Spleen (tissue), 11 donors: ENCODE measurements at regions not wholly inside any gene's neighbourhood (a gene's known extent, or its start where the extent isn't known, plus 50 kb on each side); places are given as distances from the start of the nearest gene placed in this dataset.

Source experiments
- DNase-seq: peaks from one replicate; pipeline ENCODE4 v3.0.0-alpha.2; 2020
- H3K27ac ChIP-seq, 8 donors: fragments of 200-600 bp; sonication (generic) in 7 of 8; 1 replicate in 4 of 8; 2 replicates in 4 of 8; pipeline versions ENCODE4 v1.5.0 to v1.8.0; 2016 to 2021; ENCODE audit warnings: inconsistent platforms in 4 of 8, mild to moderate bottlenecking in 4 of 8, moderate library complexity in 1 of 8
- H3K27me3 ChIP-seq, 7 donors: fragments of 200-600 bp; sonication (generic) in 6 of 7; replicated peaks in 1 of 7; 1 replicate in 4 of 7; 2 replicates in 3 of 7; pipeline versions ENCODE4 v1.5.0 to v1.8.0; 2016 to 2021; ENCODE audit warnings: inconsistent platforms in 3 of 7, mild to moderate bottlenecking in 1 of 7
- H3K36me3 ChIP-seq, 6 donors: fragments of 200-600 bp; sonication (generic) in 5 of 6; 1 replicate in 4 of 6; 2 replicates in 2 of 6; pipeline versions ENCODE4 v1.5.0 to v1.8.0; 2016 to 2021; ENCODE audit warnings: inconsistent platforms in 2 of 6
- H3K4me1 ChIP-seq, 6 donors: fragments of 200-600 bp; sonication (generic) in 5 of 6; 1 replicate in 3 of 6; 2 replicates in 3 of 6; pipeline versions ENCODE4 v1.5.0 to v1.8.0; 2016 to 2021; ENCODE audit warnings: inconsistent platforms in 3 of 6
- H3K4me3 ChIP-seq, 8 donors: fragments of 200-600 bp; sonication (generic) in 7 of 8; 1 replicate in 4 of 8; 2 replicates in 4 of 8; pipeline versions ENCODE4 v1.5.0 to v1.8.0; 2016 to 2021; ENCODE audit warnings: inconsistent platforms in 4 of 8, mild to moderate bottlenecking in 4 of 8, moderate library complexity in 2 of 8
- H3K9me3 ChIP-seq, 8 donors: fragments of 200-600 bp; sonication (generic) in 7 of 8; 1 replicate in 4 of 8; 2 replicates in 4 of 8; pipeline versions ENCODE4 v1.5.0 to v1.8.0; 2016 to 2021; ENCODE audit warnings: inconsistent platforms in 4 of 8
- CTCF ChIP-seq, 11 experiments: fragments of 200-600 bp in 7 of 11; fragments of 450-650 bp in 4 of 11; sonication (generic) in 4 of 11; IDR thresholded peaks in 8 of 11; conservative IDR thresholded peaks in 3 of 11; 1 replicate in 7 of 11; 2 replicates in 4 of 11; pipeline versions ENCODE4 v1.4.0 to v1.8.0; 2016 to 2021; ENCODE audit warnings: antibody characterized with exemption in 11 of 11, inconsistent platforms in 4 of 11, mild to moderate bottlenecking in 1 of 11
- POLR2A ChIP-seq, 3 donors: fragments of 450-650 bp; IDR thresholded peaks; one replicate each; pipeline ENCODE4 v1.5.1; 2017; ENCODE audit warnings: antibody characterized with exemption in 3 of 3, mild to moderate bottlenecking in 1 of 3
- POLR2AphosphoS5 ChIP-seq, 3 donors: sonication (generic); formaldehyde crosslinking; IDR thresholded peaks; one replicate each; pipeline ENCODE4 v1.5.1; 2017; ENCODE audit warnings: antibody characterized with exemption in 3 of 3
- WGBS, 5 donors: extraction: QIAGEN DNeasy Blood & Tissue Kit in 3 of 5; methylation state at CpG; one replicate each; pipeline versions ENCODE4 v1.1.5 to v1.1.7; 2013 to 2018; 5-methylcytosine and 5-hydroxymethylcytosine counted together
- intact Hi-C: fragments of 100-400 bp; cut with DNase I; formaldehyde crosslinking; loops from one replicate; pipeline ENCODE4 v1.15.0; 2023; ENCODE audit warnings: low total_unique reads
- donor health status: healthy with polysubstance abuse.
- donor health status: DM: no; HTN: no; CAD: no; lungs with moderate emphysema.
- donor health status: DM: no; HTN: no; CAD: no.
- donor health status: Bipolar disorder and iron deficiency.
- donor health status: healthy.
- donor health status: DM: no; HTN: no; CAD: no.
- donor health status: DM: yes; HTN: yes; CAD: no.

GRCh38 chr16:54526087-54526486, 239.5 kb upstream of the IRX3 start:
- Histone ChIP-seq H3K4me3 (no peak overlapping the region), H3K27ac (no peak overlapping the region), H3K4me1 (no peaks in the 10 kb centered on the region), H3K36me3 (no peaks in the 10 kb centered on the region), H3K9me3 (peaks cover 0 to 34% (median 15%) of the 10 kb centered on the region in 8 donors), H3K27me3 (peaks cover 0 to 7% (median 0%) of the 10 kb centered on the region in 7 donors)
- 75 to 91% (median 79%) methylated on average over 1 of the region's 1 CpG for WGBS, 5 donors
- TF ChIP-seq POLR2A (IDR thresholded peaks at IDR 0.05) (no peak), CTCF (IDR thresholded peaks at IDR 0.05 in 8 of 11, conservative IDR thresholded peaks at IDR 0.05 in 3 of 11) (no peak), POLR2AphosphoS5 (IDR thresholded peaks at IDR 0.05) (no peak)
- no peak for DNase-seq
- intact Hi-C loops, result no loop called here

GRCh38 chr16:54525104-54525503, 238.5 kb upstream of the IRX3 start:
- Histone ChIP-seq H3K27ac (no peak overlapping the region), H3K9me3 (peaks cover 0 to 34% (median 15%) of the 10 kb centered on the region in 8 donors), H3K27me3 (peaks cover 0 to 7% (median 0%) of the 10 kb centered on the region in 7 donors), H3K36me3 (no peaks in the 10 kb centered on the region), H3K4me3 (no peak overlapping the region), H3K4me1 (no peaks in the 10 kb centered on the region)
- DNase-seq, result no peak
- intact Hi-C loops, result no loop called here
- no peak for TF ChIP-seq CTCF (IDR thresholded peaks at IDR 0.05 in 8 of 11, conservative IDR thresholded peaks at IDR 0.05 in 3 of 11)
- no peak for TF ChIP-seq POLR2A (IDR thresholded peaks at IDR 0.05)
- no peak for TF ChIP-seq POLR2AphosphoS5 (IDR thresholded peaks at IDR 0.05)
- WGBS, 5 donors, result 77 to 94% (median 84%) methylated on average over 4 of the region's 4 CpGs

- Histone ChIP-seq H3K4me1 (no peaks in the 10 kb centered on the region), H3K9me3 (peaks cover 0 to 42% (median 23%) of the 10 kb centered on the region in 8 donors), H3K27ac (no peak overlapping the region), H3K36me3 (no peaks in the 10 kb centered on the region), H3K4me3 (no peak overlapping the region), H3K27me3 (peaks cover 0 to 7% (median 0%) of the 10 kb centered on the region in 7 donors)
- intact Hi-C loops, result no loop called here
- no peak for DNase-seq
- 27 to 44% (median 38%) methylated on average over 5 of the region's 5 CpGs for WGBS, 5 donors
- TF ChIP-seq CTCF (IDR thresholded peaks at IDR 0.05 in 8 of 11, conservative IDR thresholded peaks at IDR 0.05 in 3 of 11) (no peak), POLR2A (IDR thresholded peaks at IDR 0.05) (no peak), POLR2AphosphoS5 (IDR thresholded peaks at IDR 0.05) (no peak)
Observed at GRCh38 chr16:54522584-54522983, 236.0 kb upstream of the IRX3 start.

GRCh38 chr16:54521327-54521726, 234.7 kb upstream of the IRX3 start:
- intact Hi-C loops, result no loop called here

More at GRCh38 chr16:54521327-54521726, 234.7 kb upstream of the IRX3 start:
- H3K27ac ChIP-seq, result no peak overlapping the region
- no peaks in the 10 kb centered on the region for H3K36me3 ChIP-seq
- WGBS, 5 donors, result 60 to 78% (median 62%) methylated on average over 2 of the region's 2 CpGs
- no peak for DNase-seq
- no peaks in the 10 kb centered on the region for H3K4me1 ChIP-seq
- H3K4me3 ChIP-seq, result no peak overlapping the region
- TF ChIP-seq POLR2AphosphoS5 (IDR thresholded peaks at IDR 0.05) (no peak), CTCF (IDR thresholded peaks at IDR 0.05 in 8 of 11, conservative IDR thresholded peaks at IDR 0.05 in 3 of 11) (no peak), POLR2A (IDR thresholded peaks at IDR 0.05) (no peak)
- H3K27me3 ChIP-seq, result peaks cover 0 to 7% (median 0%) of the 10 kb centered on the region in 7 donors
- H3K9me3 ChIP-seq, result peaks cover 0 to 32% (median 16%) of the 10 kb centered on the region in 8 donors
